BLaER1 (cell line): ENCODE measurements at regions not wholly inside any gene's neighbourhood (a gene's known extent, or its start where the extent isn't known, plus 50 kb on each side); places are given as distances from the start of the nearest gene placed in this dataset.

Source experiments
- H3K27ac ChIP-seq: shearing (Covaris generic); formaldehyde crosslinking; 2 replicates; pipeline ENCODE4 v1.8.1; 2022
- H3K27me3 ChIP-seq: shearing (Covaris generic); formaldehyde crosslinking; 2 replicates; pipeline ENCODE4 v1.8.1; 2022
- H3K36me3 ChIP-seq: shearing (Covaris generic); formaldehyde crosslinking; 2 replicates; pipeline ENCODE4 v1.8.1; 2022
- H3K4me1 ChIP-seq: shearing (Covaris generic); formaldehyde crosslinking; 2 replicates; pipeline ENCODE4 v1.8.1; 2022
- H3K4me2 ChIP-seq: shearing (Covaris generic); formaldehyde crosslinking; 2 replicates; pipeline ENCODE4 v1.8.1; 2022
- H3K4me3 ChIP-seq: shearing (Covaris generic); formaldehyde crosslinking; 2 replicates; pipeline ENCODE4 v1.8.1; 2022
- H3K9ac ChIP-seq: shearing (Covaris generic); formaldehyde crosslinking; 2 replicates; pipeline ENCODE4 v1.8.1; 2022
- H3K9me3 ChIP-seq: shearing (Covaris generic); formaldehyde crosslinking; 2 replicates; pipeline ENCODE4 v1.8.1; 2022
- H4K20me1 ChIP-seq: shearing (Covaris generic); formaldehyde crosslinking; 2 replicates; pipeline ENCODE4 v1.8.1; 2022
- Cebpa-rat ChIP-seq: shearing (Covaris generic); IDR thresholded peaks from 2 replicates; pipeline ENCODE4 v1.8.1; 2022

GRCh38 chr5:77855369-77855768, 79.2 kb upstream of the TBCA start:
- H3K4me1 ChIP-seq, result peaks cover 25% of the 10 kb centered on the region
- no peak overlapping the region for H3K4me3 ChIP-seq

GRCh38 chr5:77853353-77853907, 77.3 kb upstream of the TBCA start:
- peak overlapping the region; percentile 65 for H3K4me3 ChIP-seq
- H3K9me3 ChIP-seq, result no peaks in the 10 kb centered on the region; the same call in 1 of the 2 replicates
- no peak overlapping the region for H3K9ac ChIP-seq
- H3K4me1 ChIP-seq, result peaks cover 25% of the 10 kb centered on the region
- no peaks in the 10 kb centered on the region for H3K36me3 ChIP-seq
- no peaks in the 10 kb centered on the region for H4K20me1 ChIP-seq
- no peaks in the 10 kb centered on the region for H3K27me3 ChIP-seq
- H3K4me2 ChIP-seq, result peak overlapping the region; percentile 88
- no peak for TF ChIP-seq Cebpa-rat
- H3K27ac ChIP-seq, result peak overlapping the region; percentile 25; the same call in 1 of the 2 replicates

More at GRCh38 chr5:77855369-77855768, 79.2 kb upstream of the TBCA start:
- no peaks in the 10 kb centered on the region; the same call in 1 of the 2 replicates for H3K9me3 ChIP-seq
- no peaks in the 10 kb centered on the region for H3K27me3 ChIP-seq
- no peak overlapping the region for H3K27ac ChIP-seq
- no peak overlapping the region for H3K4me2 ChIP-seq
- no peaks in the 10 kb centered on the region for H4K20me1 ChIP-seq
- TF ChIP-seq Cebpa-rat, result no peak
- H3K36me3 ChIP-seq, result no peaks in the 10 kb centered on the region
- H3K9ac ChIP-seq, result no peak overlapping the region

- Histone ChIP-seq H3K27ac (peak overlapping the region; percentile 62; the same call in 1 of the 2 replicates), H3K36me3 (no peaks in the 10 kb centered on the region), H3K4me1 (peaks cover 25% of the 10 kb centered on the region), H3K4me3 (peak overlapping the region; percentile 65), H3K9ac (peak overlapping the region; percentile 30; the same call in 1 of the 2 replicates), H3K27me3 (no peaks in the 10 kb centered on the region), H3K4me2 (peak overlapping the region; percentile 88), H3K9me3 (no peaks in the 10 kb centered on the region; the same call in 1 of the 2 replicates), H4K20me1 (no peaks in the 10 kb centered on the region)
- TF ChIP-seq Cebpa-rat, result no peak
Observed at GRCh38 chr5:77852514-77853352, 76.6 kb upstream of the TBCA start.

- no peak for TF ChIP-seq Cebpa-rat
- H3K4me1 ChIP-seq, result peaks cover 25% of the 10 kb centered on the region
- H3K36me3 ChIP-seq, result no peaks in the 10 kb centered on the region
- no peaks in the 10 kb centered on the region for H4K20me1 ChIP-seq
- H3K4me2 ChIP-seq, result peak overlapping the region; percentile 88
- H3K9me3 ChIP-seq, result no peaks in the 10 kb centered on the region; the same call in 1 of the 2 replicates
- peaks cover 2% of the 10 kb centered on the region; the same call in 1 of the 2 replicates for H3K27me3 ChIP-seq
- H3K9ac ChIP-seq, result peak overlapping the region; percentile 49; the same call in 1 of the 2 replicates
- H3K4me3 ChIP-seq, result peak overlapping the region; percentile 65
- H3K27ac ChIP-seq, result peak overlapping the region; percentile 62; the same call in 1 of the 2 replicates
Observed at GRCh38 chr5:77852068-77852513, 76.0 kb upstream of the TBCA start.

- Histone ChIP-seq H3K4me1 (peaks cover 25% of the 10 kb centered on the region), H3K27me3 (peaks cover 9% of the 10 kb centered on the region), H3K9me3 (no peaks in the 10 kb centered on the region; the same call in 1 of the 2 replicates), H3K4me3 (peak overlapping the region; percentile 65), H4K20me1 (no peaks in the 10 kb centered on the region), H3K4me2 (peak overlapping the region; percentile 88), H3K9ac (peak overlapping the region; percentile 49; the same call in 1 of the 2 replicates), H3K27ac (peak overlapping the region; percentile 62; the same call in 1 of the 2 replicates), H3K36me3 (no peaks in the 10 kb centered on the region)
- no peak for TF ChIP-seq Cebpa-rat
Observed at GRCh38 chr5:77851176-77852067, 75.3 kb upstream of the TBCA start.

GRCh38 chr5:77850536-77851175, 74.5 kb upstream of the TBCA start:
- Histone ChIP-seq H3K36me3 (no peaks in the 10 kb centered on the region), H3K9me3 (no peaks in the 10 kb centered on the region; the same call in 1 of the 2 replicates), H4K20me1 (no peaks in the 10 kb centered on the region), H3K9ac (no peak overlapping the region), H3K4me2 (no peak overlapping the region), H3K4me1 (peaks cover 25% of the 10 kb centered on the region), H3K27ac (no peak overlapping the region), H3K4me3 (no peak overlapping the region), H3K27me3 (peaks cover 17% of the 10 kb centered on the region)
- no peak for TF ChIP-seq Cebpa-rat

GRCh38 chr5:77849308-77849900, 73.3 kb upstream of the TBCA start:
- TF ChIP-seq Cebpa-rat, result no peak

GRCh38 chr5:77847814-77848290, 71.7 kb upstream of the TBCA start:
- H3K9me3 ChIP-seq, result no peaks in the 10 kb centered on the region; the same call in 1 of the 2 replicates
- H3K4me2 ChIP-seq, result no peak overlapping the region
- H3K4me1 ChIP-seq, result peaks cover 17% of the 10 kb centered on the region
- no peak for TF ChIP-seq Cebpa-rat
- H3K27ac ChIP-seq, result no peak overlapping the region
- peaks cover 16% of the 10 kb centered on the region; the same call in 1 of the 2 replicates for H4K20me1 ChIP-seq
- H3K9ac ChIP-seq, result no peak overlapping the region
- H3K36me3 ChIP-seq, result no peaks in the 10 kb centered on the region
- peaks cover 45% of the 10 kb centered on the region for H3K27me3 ChIP-seq
- no peak overlapping the region for H3K4me3 ChIP-seq

More at GRCh38 chr5:77849308-77849900, 73.3 kb upstream of the TBCA start:
- Histone ChIP-seq H3K4me2 (no peak overlapping the region), H3K4me1 (peaks cover 31% of the 10 kb centered on the region), H3K9ac (no peak overlapping the region), H3K36me3 (no peaks in the 10 kb centered on the region), H3K27me3 (peaks cover 29% of the 10 kb centered on the region), H3K4me3 (no peak overlapping the region), H3K9me3 (no peaks in the 10 kb centered on the region; the same call in 1 of the 2 replicates), H4K20me1 (peaks cover 6% of the 10 kb centered on the region; the same call in 1 of the 2 replicates), H3K27ac (no peak overlapping the region)
